ENCODE measurements at regions not wholly inside any gene's neighbourhood (a gene's known extent, or its start where the extent isn't known, plus 50 kb on each side); places are given as distances from the start of the nearest gene placed in this dataset.

DNA sequence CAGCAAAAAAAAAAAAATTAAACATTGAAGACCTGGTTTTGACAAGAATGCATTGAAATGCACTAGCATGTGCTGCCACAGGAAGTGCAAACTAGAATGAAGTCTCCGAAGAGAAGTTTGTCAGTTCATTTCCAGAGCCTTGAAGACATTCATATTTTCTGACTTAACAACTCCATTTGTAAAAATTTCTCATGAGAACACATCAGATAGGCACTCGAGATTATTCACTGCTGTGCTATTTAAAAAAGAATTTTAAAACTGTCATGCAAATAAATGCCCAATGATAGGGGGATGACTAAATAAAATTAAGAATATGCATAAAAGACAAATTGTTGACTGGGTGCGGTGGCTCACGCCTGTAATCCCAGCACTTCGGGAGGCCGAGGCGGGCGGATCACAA, 394.6 kb upstream of the JARID2 start (continued):
- TF ChIP-seq, protein P1, sequence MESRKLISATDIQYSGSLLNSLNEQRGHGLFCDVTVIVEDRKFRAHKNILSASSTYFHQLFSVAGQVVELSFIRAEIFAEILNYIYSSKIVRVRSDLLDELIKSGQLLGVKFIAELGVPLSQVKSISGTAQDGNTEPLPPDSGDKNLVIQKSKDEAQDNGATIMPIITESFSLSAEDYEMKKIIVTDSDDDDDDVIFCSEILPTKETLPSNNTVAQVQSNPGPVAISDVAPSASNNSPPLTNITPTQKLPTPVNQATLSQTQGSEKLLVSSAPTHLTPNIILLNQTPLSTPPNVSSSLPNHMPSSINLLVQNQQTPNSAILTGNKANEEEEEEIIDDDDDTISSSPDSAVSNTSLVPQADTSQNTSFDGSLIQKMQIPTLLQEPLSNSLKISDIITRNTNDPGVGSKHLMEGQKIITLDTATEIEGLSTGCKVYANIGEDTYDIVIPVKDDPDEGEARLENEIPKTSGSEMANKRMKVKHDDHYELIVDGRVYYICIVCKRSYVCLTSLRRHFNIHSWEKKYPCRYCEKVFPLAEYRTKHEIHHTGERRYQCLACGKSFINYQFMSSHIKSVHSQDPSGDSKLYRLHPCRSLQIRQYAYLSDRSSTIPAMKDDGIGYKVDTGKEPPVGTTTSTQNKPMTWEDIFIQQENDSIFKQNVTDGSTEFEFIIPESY (IDR thresholded peaks at IDR 0.05), result no peak
- TF ChIP-seq POLR2AphosphoS5 (IDR thresholded peaks at IDR 0.05; ENCODE audit: low read length) (no peak), IKZF1 (conservative IDR thresholded peaks at IDR 0.05) (no peak), JUNB (IDR thresholded peaks at IDR 0.05) (no peak), CBX3 (IDR thresholded peaks at IDR 0.05; ENCODE audit: borderline replicate concordance, low read depth) (no peak), POU2F2 (IDR thresholded peaks at IDR 0.05; ENCODE audit: borderline replicate concordance, low read depth, low read length) (no peak), RAD21 (IDR thresholded peaks at IDR 0.05; ENCODE audit: insufficient read depth, low read depth, low read length) (no peak)
- TF ChIP-seq, protein P2, sequence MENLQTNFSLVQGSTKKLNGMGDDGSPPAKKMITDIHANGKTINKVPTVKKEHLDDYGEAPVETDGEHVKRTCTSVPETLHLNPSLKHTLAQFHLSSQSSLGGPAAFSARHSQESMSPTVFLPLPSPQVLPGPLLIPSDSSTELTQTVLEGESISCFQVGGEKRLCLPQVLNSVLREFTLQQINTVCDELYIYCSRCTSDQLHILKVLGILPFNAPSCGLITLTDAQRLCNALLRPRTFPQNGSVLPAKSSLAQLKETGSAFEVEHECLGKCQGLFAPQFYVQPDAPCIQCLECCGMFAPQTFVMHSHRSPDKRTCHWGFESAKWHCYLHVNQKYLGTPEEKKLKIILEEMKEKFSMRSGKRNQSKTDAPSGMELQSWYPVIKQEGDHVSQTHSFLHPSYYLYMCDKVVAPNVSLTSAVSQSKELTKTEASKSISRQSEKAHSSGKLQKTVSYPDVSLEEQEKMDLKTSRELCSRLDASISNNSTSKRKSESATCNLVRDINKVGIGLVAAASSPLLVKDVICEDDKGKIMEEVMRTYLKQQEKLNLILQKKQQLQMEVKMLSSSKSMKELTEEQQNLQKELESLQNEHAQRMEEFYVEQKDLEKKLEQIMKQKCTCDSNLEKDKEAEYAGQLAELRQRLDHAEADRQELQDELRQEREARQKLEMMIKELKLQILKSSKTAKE (IDR thresholded peaks at IDR 0.05; ENCODE audit: low read depth, poor library complexity, severe bottlenecking), result no peak

DNA sequence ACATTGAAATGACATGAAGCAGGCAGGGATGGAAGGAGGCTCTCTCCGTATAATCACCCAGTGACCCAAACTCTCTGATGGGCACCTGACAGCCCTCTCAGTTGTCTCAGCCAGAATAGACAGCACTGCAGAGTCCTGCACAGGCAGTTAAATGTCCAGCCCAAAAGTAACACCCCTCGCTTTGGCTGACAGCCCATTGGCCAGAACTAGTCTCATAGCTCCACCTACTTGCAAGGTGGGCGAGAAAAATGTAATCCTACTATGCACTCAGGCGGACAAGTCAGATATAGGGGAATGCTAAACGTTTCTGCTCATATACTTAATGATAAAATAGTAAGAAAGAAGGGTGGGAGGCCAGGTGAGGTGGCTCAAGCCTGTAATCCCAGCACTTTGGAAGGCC, 393.5 kb upstream of the JARID2 start:
- H3K27ac ChIP-seq (ENCODE audit: control insufficient read depth, insufficient read depth), result no peak overlapping the region
- in situ Hi-C loops (cut with MboI) (no loop called here), intact Hi-C loops (cut with micrococcal nuclease; ENCODE audit: unreplicated experiment) (no loop called here)
- POLR2A ChIA-PET, result no interaction called here
- no peaks in the 10 kb centered on the region for H3K9me3 ChIP-seq (replicated peaks; ENCODE audit: control insufficient read depth, insufficient read depth, low read length)
- no peaks in the 10 kb centered on the region for H3K36me3 ChIP-seq (ENCODE audit: control insufficient read depth in 2 of 2, insufficient read depth in 2 of 2, low read length in 1 of 2)
- H3K79me2 ChIP-seq (ENCODE audit: control insufficient read depth, insufficient read depth, low read length), result no peaks in the 10 kb centered on the region
- ATAC-seq (no peak), DNase-seq (ENCODE audit: low read depth, low spot score) (no peak), FAIRE-seq (no peak)
- peaks cover 3% of the 10 kb centered on the region; the same call in 1 of the 2 replicates for H3K4me1 ChIP-seq (ENCODE audit: control insufficient read depth, insufficient read depth, low read length)
- no peak overlapping the region for H2AFZ ChIP-seq (ENCODE audit: control insufficient read depth, low read depth, low read length)
- TF ChIP-seq CEBPB (IDR thresholded peaks at IDR 0.05; ENCODE audit: borderline replicate concordance in 1 of 2, low read depth in 2 of 2, low read length in 2 of 2) (no peak), POLR2AphosphoS5 (IDR thresholded peaks at IDR 0.05; ENCODE audit: low read length) (no peak), TAF1 (IDR thresholded peaks at IDR 0.05; ENCODE audit: borderline replicate concordance, low read depth, low read length) (no peak), ZNF384 (IDR thresholded peaks at IDR 0.05; ENCODE audit: borderline replicate concordance, low read depth, low read length) (no peak), NR2C2 (IDR thresholded peaks at IDR 0.05; ENCODE audit: borderline replicate concordance, control insufficient read depth, insufficient read length, low read depth) (no peak), ZNF217 (IDR thresholded peaks at IDR 0.05) (no peak), TCF7 (IDR thresholded peaks at IDR 0.05; ENCODE audit: borderline replicate concordance) (no peak), CHD1 (IDR thresholded peaks at IDR 0.05; ENCODE audit: low read depth, low read length) (no peak), NRF1 (conservative IDR thresholded peaks at IDR 0.05; ENCODE audit: low read depth, low read length) (no peak), IKZF1 (conservative IDR thresholded peaks at IDR 0.05) (no peak), POLR2A (IDR thresholded peaks at IDR 0.05; ENCODE audit: low read depth, low read length) (no peak), YY1 (IDR thresholded peaks at IDR 0.05; ENCODE audit: low read depth, low read length) (no peak), PML (IDR thresholded peaks at IDR 0.05; ENCODE audit: low read length) (no peak)
- TF ChIP-seq, protein P3, sequence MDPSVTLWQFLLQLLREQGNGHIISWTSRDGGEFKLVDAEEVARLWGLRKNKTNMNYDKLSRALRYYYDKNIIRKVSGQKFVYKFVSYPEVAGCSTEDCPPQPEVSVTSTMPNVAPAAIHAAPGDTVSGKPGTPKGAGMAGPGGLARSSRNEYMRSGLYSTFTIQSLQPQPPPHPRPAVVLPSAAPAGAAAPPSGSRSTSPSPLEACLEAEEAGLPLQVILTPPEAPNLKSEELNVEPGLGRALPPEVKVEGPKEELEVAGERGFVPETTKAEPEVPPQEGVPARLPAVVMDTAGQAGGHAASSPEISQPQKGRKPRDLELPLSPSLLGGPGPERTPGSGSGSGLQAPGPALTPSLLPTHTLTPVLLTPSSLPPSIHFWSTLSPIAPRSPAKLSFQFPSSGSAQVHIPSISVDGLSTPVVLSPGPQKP (IDR thresholded peaks at IDR 0.05; ENCODE audit: low read depth, low read length), result no peak
- TF ChIP-seq, protein P4, sequence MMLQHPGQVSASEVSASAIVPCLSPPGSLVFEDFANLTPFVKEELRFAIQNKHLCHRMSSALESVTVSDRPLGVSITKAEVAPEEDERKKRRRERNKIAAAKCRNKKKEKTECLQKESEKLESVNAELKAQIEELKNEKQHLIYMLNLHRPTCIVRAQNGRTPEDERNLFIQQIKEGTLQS (IDR thresholded peaks at IDR 0.05; ENCODE audit: borderline replicate concordance, extremely low read depth, low read depth, low read length), result no peak
- whole genome bisulfite sequencing (ENCODE audit: insufficient coverage, insufficient replicate concordance, low lambda C conversion rate, missing lambda C conversion rate), result 44% methylated on average over 5 of the region's 5 CpGs
- no peak overlapping the region for H3K4me3 ChIP-seq
- H3K4me2 ChIP-seq (ENCODE audit: control insufficient read depth, insufficient read depth), result no peak overlapping the region
- RAD21 ChIA-PET (ENCODE audit: unreplicated experiment), result no interaction called here
- SMC1A ChIA-PET (ENCODE audit: uncharacterized antibody, unreplicated experiment), result no interaction called here
- no peaks in the 10 kb centered on the region for H3K27me3 ChIP-seq (replicated peaks in 1 of 2; ENCODE audit: control insufficient read depth in 2 of 2, insufficient read depth in 2 of 2, low read length in 1 of 2)
- CTCF ChIA-PET, result no interaction called here
- H3K9ac ChIP-seq (ENCODE audit: control insufficient read depth, insufficient read depth, low read length), result no peak overlapping the region
- H4K20me1 ChIP-seq (ENCODE audit: control insufficient read depth, insufficient read depth), result no peaks in the 10 kb centered on the region
- no TSS peak for BruUV-seq (replicated peaks)

All from GM12878 (cell line).